Ovary (tissue), 7 donors: ENCODE measurements at regions not wholly inside any gene's neighbourhood (a gene's known extent, or its start where the extent isn't known, plus 50 kb on each side); places are given as distances from the start of the nearest gene placed in this dataset.

ENCODE experiments used
- DNase-seq, 5 donors: peaks; one replicate each; pipeline ENCODE4 v3.0.0-alpha.2; 2019 to 2020
- H3K27ac ChIP-seq, 2 donors: fragments of 200-600 bp; one replicate each; pipeline versions ENCODE4 v1.5.1 to v1.8.0; 2019 to 2022
- H3K27me3 ChIP-seq: fragments of 200-600 bp; one replicate; pipeline ENCODE4 v1.8.0; 2022
- H3K36me3 ChIP-seq: fragments of 200-600 bp; sonication (generic); one replicate; pipeline ENCODE4 v1.5.1; 2019
- H3K4me1 ChIP-seq: one replicate; pipeline ENCODE4 v1.8.1; 2013; ENCODE audit warnings: mild to moderate bottlenecking, moderate library complexity; ENCODE audit not compliant: insufficient read depth
- H3K4me3 ChIP-seq: fragments of 200-600 bp; sonication (generic); one replicate; pipeline ENCODE4 v1.5.1; 2017
- H3K9me3 ChIP-seq, 2 donors: fragments of 200-600 bp in 1 of 2; sonication (generic) in 1 of 2; one replicate each; pipeline versions ENCODE4 v1.5.1 to v1.8.1; 2013 to 2019; ENCODE audit warnings: mild to moderate bottlenecking in 1 of 2, moderate library complexity in 1 of 2
- CTCF ChIP-seq, 3 donors: fragments of 450-650 bp in 2 of 3; fragments of 200-600 bp in 1 of 3; IDR thresholded peaks; one replicate each; pipeline versions ENCODE4 v1.5.1 to v1.8.0; 2016 to 2022; ENCODE audit warnings: antibody characterized with exemption in 3 of 3, mild to moderate bottlenecking in 1 of 3
- EP300 ChIP-seq: sonication (generic); formaldehyde crosslinking; IDR thresholded peaks from one replicate; pipeline ENCODE4 v1.6.1; 2017; ENCODE audit warnings: antibody characterized with exemption
- POLR2A ChIP-seq: fragments of 450-650 bp; IDR thresholded peaks from one replicate; pipeline ENCODE4 v1.6.1; 2017; ENCODE audit warnings: antibody characterized with exemption, mild to moderate bottlenecking, moderate library complexity
- WGBS, 3 donors: extraction: QIAGEN DNeasy Blood & Tissue Kit in 1 of 3; methylation state at CpG; one replicate each; pipeline versions ENCODE4 v1.1.5 to v1.1.7; 2013 to 2017; 5-methylcytosine and 5-hydroxymethylcytosine counted together
- intact Hi-C, 4 donors: fragments of 100-400 bp; cut with DNase I; formaldehyde crosslinking; loops; one replicate each; pipeline versions ENCODE4 v1.11.0 to v1.15.1; 2022 to 2023
- donor health status: DM: no; HTN: no; CAD: no; lungs with moderate emphysema.
- donor health status: DM: no; HTN: no; CAD: no.
- donor health status: Bipolar disorder and iron deficiency.
- donor health status: DM: no; HTN: no; CAD: no.
- donor health status: DM: yes; HTN: yes; CAD: no.

DNA sequence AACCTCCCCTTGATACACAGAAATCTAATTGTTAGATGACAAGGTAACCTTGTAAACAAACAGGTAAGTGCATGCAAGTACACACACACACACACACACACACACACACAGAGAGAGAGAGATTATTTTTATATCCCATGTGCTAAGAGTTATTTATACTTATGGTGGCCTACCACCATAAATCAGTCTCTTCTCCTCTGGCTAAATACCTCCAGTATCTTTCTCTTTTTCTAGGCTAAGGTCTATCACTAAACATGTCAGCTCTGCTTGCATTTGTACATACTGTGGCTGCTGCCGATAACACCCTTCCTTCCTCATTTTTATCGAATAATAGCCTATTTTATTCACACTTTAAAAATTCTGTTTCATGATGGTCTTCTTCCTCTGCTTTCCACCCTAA, 172.4 kb downstream of the CNTN3 start:
- Histone ChIP-seq H3K27me3 (no peaks in the 10 kb centered on the region), H3K27ac (no peak overlapping the region), H3K9me3 (no peaks in the 10 kb centered on the region), H3K36me3 (no peaks in the 10 kb centered on the region), H3K4me1 (no peaks in the 10 kb centered on the region), H3K4me3 (no peak overlapping the region)
- intact Hi-C loops: no loop called here
- WGBS, 3 donors: 22 to 36% (median 33%) methylated on average over 2 of the region's 2 CpGs
- TF ChIP-seq POLR2A: no peak
- no peak for TF ChIP-seq CTCF (IDR thresholded peaks at IDR 0.05)
- TF ChIP-seq EP300: no peak
- no peak for DNase-seq

GRCh38 chr3:74436184-74436583, 178.3 kb downstream of the CNTN3 start:
- 83 to 90% (median 89%) methylated on average over 4 of the region's 4 CpGs for WGBS, 3 donors
- H3K27ac ChIP-seq: no peak overlapping the region
- no peaks in the 10 kb centered on the region for H3K27me3 ChIP-seq
- H3K4me3 ChIP-seq: no peak overlapping the region
- intact Hi-C loops: no loop called here
- no peaks in the 10 kb centered on the region for H3K9me3 ChIP-seq
- no peaks in the 10 kb centered on the region for H3K36me3 ChIP-seq
- no peaks in the 10 kb centered on the region for H3K4me1 ChIP-seq
- DNase-seq: no peak
- TF ChIP-seq EP300: no peak
- no peak for TF ChIP-seq CTCF (IDR thresholded peaks at IDR 0.05)
- TF ChIP-seq POLR2A: no peak

DNA sequence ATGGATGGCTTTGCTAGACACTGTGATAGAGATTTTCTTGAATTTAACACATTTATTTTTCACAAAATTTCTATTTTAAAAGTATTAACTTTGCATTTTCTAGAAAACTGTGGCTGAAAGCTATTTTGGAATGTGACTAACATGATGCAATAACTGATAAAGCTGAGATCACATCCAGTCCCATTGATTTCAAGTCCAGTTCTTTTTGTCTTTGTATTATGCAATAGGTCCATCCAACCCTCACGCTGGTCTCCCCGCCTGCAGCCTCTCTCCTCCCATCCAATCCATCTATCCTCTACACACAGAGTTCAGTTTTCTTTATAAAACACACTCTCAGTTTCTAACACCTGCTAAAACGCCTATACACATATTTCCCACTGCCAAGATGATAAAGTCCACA, 178.8 kb downstream of the CNTN3 start:
- intact Hi-C loops: no loop called here
- H3K36me3 ChIP-seq: no peaks in the 10 kb centered on the region
- no peak overlapping the region for H3K4me3 ChIP-seq
- 62 to 88% (median 77%) methylated on average over 3 of the region's 3 CpGs for WGBS, 3 donors
- H3K9me3 ChIP-seq: no peaks in the 10 kb centered on the region
- H3K27ac ChIP-seq: no peak overlapping the region
- no peaks in the 10 kb centered on the region for H3K4me1 ChIP-seq
- no peak for DNase-seq
- H3K27me3 ChIP-seq: no peaks in the 10 kb centered on the region
- TF ChIP-seq EP300 (no peak), POLR2A (no peak), CTCF (IDR thresholded peaks at IDR 0.05) (no peak)

DNA sequence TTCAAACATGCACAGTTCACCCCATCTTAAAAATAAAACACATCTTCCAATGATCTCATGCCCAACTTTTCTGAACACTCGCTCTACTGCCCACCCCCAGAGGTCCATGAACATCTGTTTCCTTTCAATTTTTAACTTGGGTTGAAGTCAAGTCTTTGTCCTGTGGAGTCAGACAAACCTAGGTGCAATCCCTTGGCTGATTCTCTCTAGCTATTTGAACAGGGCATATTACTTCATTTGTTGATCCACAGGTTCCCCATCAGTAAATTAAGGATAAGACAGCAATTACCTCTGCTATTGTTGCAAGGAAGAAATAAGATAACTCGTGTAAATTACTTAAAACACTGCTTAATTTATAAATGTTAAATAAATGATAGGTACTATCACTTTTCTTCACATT, 180.1 kb downstream of the CNTN3 start:
- no peak for DNase-seq
- H3K27me3 ChIP-seq: no peaks in the 10 kb centered on the region
- intact Hi-C loops: loop anchor here in 1 of 4 donors (1.0 kb wide), 1 partner anchor 24 kb away; no protein-coding TSS in a partner anchor
- 38 to 50% (median 43%) methylated on average over 2 of the region's 2 CpGs for WGBS, 3 donors
- H3K4me3 ChIP-seq: no peak overlapping the region
- TF ChIP-seq EP300: no peak
- TF ChIP-seq POLR2A: no peak
- no peak for TF ChIP-seq CTCF (IDR thresholded peaks at IDR 0.05)
- H3K9me3 ChIP-seq: no peaks in the 10 kb centered on the region
- no peaks in the 10 kb centered on the region for H3K36me3 ChIP-seq
- no peaks in the 10 kb centered on the region for H3K4me1 ChIP-seq
- no peak overlapping the region for H3K27ac ChIP-seq

DNA sequence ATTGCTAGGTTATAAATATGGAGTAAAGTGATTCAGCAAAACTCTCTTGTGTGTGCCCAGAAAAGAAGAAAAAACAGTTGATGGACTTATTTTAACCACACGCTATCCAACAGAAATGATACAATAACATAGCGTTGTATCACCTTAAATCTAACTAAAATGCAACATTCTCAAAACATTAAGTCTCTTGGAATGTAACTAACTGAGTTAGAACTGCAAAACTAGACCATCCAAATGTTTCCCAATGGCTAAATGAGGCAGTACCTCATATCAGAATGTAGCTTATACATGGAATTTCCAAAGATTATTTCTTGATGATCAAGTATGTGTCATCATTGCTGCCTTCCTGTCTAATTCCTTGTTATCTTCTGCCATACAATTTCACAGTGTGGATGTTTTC, 187.9 kb downstream of the CNTN3 start:
- TF ChIP-seq POLR2A (no peak), EP300 (no peak), CTCF (IDR thresholded peaks at IDR 0.05) (no peak)
- H3K4me1 ChIP-seq: no peaks in the 10 kb centered on the region
- intact Hi-C loops: no loop called here
- no peaks in the 10 kb centered on the region for H3K9me3 ChIP-seq
- H3K36me3 ChIP-seq: no peaks in the 10 kb centered on the region
- WGBS, 3 donors: 67 to 91% (median 84%) methylated on average over 2 of the region's 2 CpGs
- no peak for DNase-seq
- H3K4me3 ChIP-seq: no peak overlapping the region
- H3K27me3 ChIP-seq: no peaks in the 10 kb centered on the region
- H3K27ac ChIP-seq: no peak overlapping the region
